Activated T-cell treated with anti-CD3 and anti-CD28 coated beads, Interleukin-2, amount 50 U/mL, for 4 hours (primary cell): ENCODE measurements at regions not wholly inside any gene's neighbourhood (a gene's known extent, or its start where the extent isn't known, plus 50 kb on each side); places are given as distances from the start of the nearest gene placed in this dataset.

Experiments used
- ATAC-seq, 2 donors: fragments of 200-7000 bp; cut with Tn5 transposase; one replicate each; pipeline ENCODE4 v1.10.0; 2021
- DNase-seq: peaks from one replicate; pipeline ENCODE4 v3.0.0-alpha.2; 2020
- H3K27me3 Mint-ChIP-seq: one replicate; pipeline ENCODE4 v1.8.0; 2021; ENCODE audit warnings: low read depth, mixed read lengths
- H3K36me3 Mint-ChIP-seq: one replicate; pipeline ENCODE4 v1.8.0; 2022; ENCODE audit warnings: mixed read lengths; ENCODE audit not compliant: insufficient read depth
- H3K4me1 Mint-ChIP-seq: one replicate; pipeline ENCODE4 v1.8.0; 2021; ENCODE audit warnings: low read depth, mixed read lengths
- H3K4me3 Mint-ChIP-seq: one replicate; pipeline ENCODE4 v1.8.0; 2021; ENCODE audit warnings: mild to moderate bottlenecking, moderate library complexity, mixed read lengths
- H3K9me3 Mint-ChIP-seq: one replicate; pipeline ENCODE4 v1.8.0; 2021; ENCODE audit warnings: mixed read lengths

DNA sequence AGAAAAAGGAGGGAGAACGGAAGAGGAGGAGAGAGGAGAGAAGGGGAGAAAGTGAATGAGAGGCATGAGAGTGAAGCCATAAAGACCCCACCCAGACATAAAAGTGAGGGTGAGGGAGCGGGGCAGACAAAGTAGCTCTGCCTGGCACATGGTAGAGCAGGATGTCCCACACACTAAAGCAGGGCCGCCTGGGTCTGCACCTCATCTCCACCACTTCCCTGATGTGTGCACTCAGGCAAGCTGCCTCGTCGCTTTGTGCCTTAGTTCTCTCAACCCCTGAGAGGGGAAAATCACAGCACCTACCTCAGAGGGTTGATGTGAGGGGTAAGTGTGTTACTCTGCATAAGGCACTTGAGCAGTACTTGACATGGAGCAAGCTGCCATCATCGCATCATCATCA, 488.1 kb downstream of the COG6 start:
- Mint-ChIP-seq H3K4me1 (peaks cover 46% of the 10 kb centered on the region), H3K27me3 (no peaks in the 10 kb centered on the region), H3K9me3 (no peaks in the 10 kb centered on the region), H3K4me3 (no peak overlapping the region), H3K36me3 (no peaks in the 10 kb centered on the region)
- ATAC-seq (no peak), DNase-seq (no peak)

DNA sequence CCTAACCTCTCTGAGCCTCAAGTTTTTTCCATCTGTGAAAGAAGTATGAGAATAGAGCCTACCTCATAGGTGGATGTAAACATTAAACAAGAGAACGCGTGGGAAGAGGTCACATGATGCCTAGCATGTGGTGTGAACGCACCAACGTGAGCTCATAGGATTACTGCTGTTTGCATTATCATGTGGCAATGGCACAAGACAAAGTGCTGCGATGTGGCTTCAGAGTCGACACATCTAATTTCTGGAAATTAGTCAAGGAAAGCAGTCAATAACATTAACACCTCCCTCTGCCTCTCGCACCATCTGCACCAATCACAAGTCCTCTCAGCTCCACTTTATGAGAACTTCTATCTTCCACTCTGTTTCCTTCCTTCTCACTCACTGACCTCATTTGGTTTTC, 489.7 kb downstream of the COG6 start:
- Mint-ChIP-seq H3K4me3 (no peak overlapping the region), H3K27me3 (no peaks in the 10 kb centered on the region), H3K4me1 (peaks cover 61% of the 10 kb centered on the region), H3K9me3 (no peaks in the 10 kb centered on the region), H3K36me3 (no peaks in the 10 kb centered on the region)
- DNase-seq (peak; percentile 19), ATAC-seq (peak; percentile 20 to 63)

- no peak for DNase-seq
- peaks cover 64% of the 10 kb centered on the region for H3K4me1 Mint-ChIP-seq
- no peaks in the 10 kb centered on the region for H3K36me3 Mint-ChIP-seq
- no peak for ATAC-seq
- no peaks in the 10 kb centered on the region for H3K9me3 Mint-ChIP-seq
- no peak overlapping the region for H3K4me3 Mint-ChIP-seq
- H3K27me3 Mint-ChIP-seq: no peaks in the 10 kb centered on the region
Observed at GRCh38 chr13:40146063-40146462, 490.6 kb downstream of the COG6 start.

DNA sequence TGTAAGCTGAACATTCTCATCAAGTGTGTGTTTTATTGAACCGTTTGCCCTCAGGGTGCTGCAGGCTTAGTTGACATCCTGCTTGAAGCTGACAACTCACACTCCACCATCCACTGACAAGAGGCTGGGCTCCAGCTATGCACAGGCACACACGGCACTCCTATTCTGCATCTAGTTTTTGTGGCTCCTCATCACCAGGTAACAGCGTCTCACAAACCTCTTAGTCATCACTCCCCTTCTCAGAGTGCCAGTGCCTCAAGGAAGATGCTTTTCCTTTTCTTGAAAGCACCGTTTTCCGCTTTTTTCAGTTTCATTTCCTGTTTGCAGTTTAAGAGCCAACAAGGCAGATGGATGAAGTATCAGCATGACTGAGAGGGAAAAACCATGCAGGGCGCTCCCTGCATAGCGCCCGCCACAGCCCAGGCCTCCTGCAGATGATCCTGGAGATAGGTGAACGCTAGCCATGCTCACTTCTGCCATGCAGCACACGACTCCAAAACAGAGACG, 491.2 kb downstream of the COG6 start:
- peaks cover 64% of the 10 kb centered on the region for H3K4me1 Mint-ChIP-seq
- DNase-seq (no peak), ATAC-seq (peak; percentile 36 to 55)

GRCh38 chr13:40148101-40148500, 492.6 kb downstream of the COG6 start:
- H3K4me3 Mint-ChIP-seq: peak overlapping the region; percentile 19

More for the DNA sequence above, 491.2 kb downstream of the COG6 start:
- no peaks in the 10 kb centered on the region for H3K9me3 Mint-ChIP-seq
- no peaks in the 10 kb centered on the region for H3K36me3 Mint-ChIP-seq
- no peak overlapping the region for H3K4me3 Mint-ChIP-seq
- no peaks in the 10 kb centered on the region for H3K27me3 Mint-ChIP-seq

DNA sequence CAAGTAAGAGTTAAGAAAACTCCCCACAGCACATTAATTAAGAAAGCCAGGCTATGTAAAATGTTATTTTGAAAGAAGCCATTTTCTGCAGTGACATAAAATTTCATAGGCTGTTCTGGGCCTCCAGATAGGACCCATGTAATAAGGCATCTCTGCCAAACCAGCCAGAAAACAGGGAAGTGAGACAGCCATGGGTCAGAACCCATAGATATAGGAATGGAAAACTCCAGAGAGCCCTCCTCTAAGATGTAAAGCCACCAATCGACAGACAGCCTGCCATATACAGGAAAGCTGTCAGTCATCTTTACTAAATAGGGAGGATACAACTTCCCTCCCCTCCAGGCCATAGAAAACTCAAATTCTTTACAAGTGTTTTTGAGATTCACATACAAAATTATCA, 493.3 kb downstream of the COG6 start:
- H3K9me3 Mint-ChIP-seq: no peaks in the 10 kb centered on the region
- no peak for DNase-seq
- no peaks in the 10 kb centered on the region for H3K36me3 Mint-ChIP-seq
- no peaks in the 10 kb centered on the region for H3K27me3 Mint-ChIP-seq
- H3K4me3 Mint-ChIP-seq: no peak overlapping the region
- ATAC-seq: no peak
- H3K4me1 Mint-ChIP-seq: peaks cover 70% of the 10 kb centered on the region

More at GRCh38 chr13:40148101-40148500, 492.6 kb downstream of the COG6 start:
- no peaks in the 10 kb centered on the region for H3K9me3 Mint-ChIP-seq
- H3K4me1 Mint-ChIP-seq: peaks cover 69% of the 10 kb centered on the region
- H3K36me3 Mint-ChIP-seq: no peaks in the 10 kb centered on the region
- DNase-seq (peak; percentile 45), ATAC-seq (peak; percentile 72 to 87)
- H3K27me3 Mint-ChIP-seq: no peaks in the 10 kb centered on the region

DNA sequence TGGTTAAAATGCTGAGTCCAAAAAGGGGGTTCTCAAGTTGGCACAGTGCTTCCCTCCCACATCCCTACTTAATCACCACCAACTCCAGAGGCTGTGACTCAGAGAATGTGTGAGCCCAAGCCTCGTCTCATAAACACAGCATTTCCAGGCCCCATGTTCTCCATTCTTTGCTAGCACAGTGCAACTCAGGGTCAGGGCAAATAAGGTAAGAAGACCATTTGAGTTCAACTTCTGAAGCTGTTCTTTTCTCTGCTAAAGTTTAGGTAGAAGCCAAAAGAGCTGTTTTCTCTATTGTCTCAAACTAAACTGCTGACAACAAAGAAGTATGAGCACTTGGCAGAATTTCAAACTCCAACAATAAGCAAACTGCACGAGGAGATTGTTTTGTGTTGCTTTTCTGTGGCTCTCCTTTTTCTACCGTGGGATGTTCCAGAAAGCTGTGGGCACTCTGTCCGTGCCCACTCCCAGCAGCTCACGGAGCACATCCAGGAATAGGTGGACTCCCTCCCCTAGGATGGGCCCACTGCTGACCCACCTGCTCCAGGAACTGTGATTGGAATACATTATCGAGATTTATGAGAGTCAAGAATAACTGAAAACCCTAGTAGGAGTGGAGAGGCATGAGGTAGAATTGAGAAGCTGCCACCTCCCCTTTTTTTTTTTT, 494.3 kb downstream of the COG6 start:
- H3K4me3 Mint-ChIP-seq: no peak overlapping the region
- ATAC-seq (peak; percentile 16 to 27), DNase-seq (no peak)
- H3K4me1 Mint-ChIP-seq: peaks cover 63% of the 10 kb centered on the region
- no peaks in the 10 kb centered on the region for H3K9me3 Mint-ChIP-seq
- no peaks in the 10 kb centered on the region for H3K27me3 Mint-ChIP-seq
- H3K36me3 Mint-ChIP-seq: no peaks in the 10 kb centered on the region

- H3K9me3 Mint-ChIP-seq: no peaks in the 10 kb centered on the region
- H3K36me3 Mint-ChIP-seq: no peaks in the 10 kb centered on the region
- DNase-seq (no peak), ATAC-seq (no peak)
- H3K27me3 Mint-ChIP-seq: no peaks in the 10 kb centered on the region
- H3K4me3 Mint-ChIP-seq: no peak overlapping the region
- peaks cover 46% of the 10 kb centered on the region for H3K4me1 Mint-ChIP-seq
Observed at GRCh38 chr13:40151673-40152072, 496.2 kb downstream of the COG6 start.

DNA sequence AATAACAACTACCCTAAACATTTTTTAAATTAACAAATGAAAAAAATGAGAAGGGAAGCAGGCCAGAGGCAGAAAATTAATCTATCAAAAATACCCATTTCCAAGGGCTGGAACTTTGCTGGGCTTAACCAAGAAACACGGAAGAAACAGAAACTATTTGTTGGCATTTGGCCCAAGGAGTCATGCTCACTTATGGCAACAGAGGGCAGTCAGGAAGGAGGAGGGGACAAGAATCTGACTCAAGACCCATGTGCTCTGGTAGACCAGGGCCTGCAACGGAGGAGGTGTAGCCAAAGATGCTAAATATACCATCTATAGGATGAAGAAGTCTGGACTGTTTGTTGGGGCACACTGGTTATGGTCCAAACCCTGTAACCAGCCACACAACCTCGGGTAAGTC, 496.7 kb downstream of the COG6 start:
- H3K4me3 Mint-ChIP-seq: no peak overlapping the region
- no peaks in the 10 kb centered on the region for H3K36me3 Mint-ChIP-seq
- DNase-seq (no peak), ATAC-seq (no peak)
- H3K27me3 Mint-ChIP-seq: no peaks in the 10 kb centered on the region
- H3K9me3 Mint-ChIP-seq: no peaks in the 10 kb centered on the region
- H3K4me1 Mint-ChIP-seq: peaks cover 41% of the 10 kb centered on the region

DNA sequence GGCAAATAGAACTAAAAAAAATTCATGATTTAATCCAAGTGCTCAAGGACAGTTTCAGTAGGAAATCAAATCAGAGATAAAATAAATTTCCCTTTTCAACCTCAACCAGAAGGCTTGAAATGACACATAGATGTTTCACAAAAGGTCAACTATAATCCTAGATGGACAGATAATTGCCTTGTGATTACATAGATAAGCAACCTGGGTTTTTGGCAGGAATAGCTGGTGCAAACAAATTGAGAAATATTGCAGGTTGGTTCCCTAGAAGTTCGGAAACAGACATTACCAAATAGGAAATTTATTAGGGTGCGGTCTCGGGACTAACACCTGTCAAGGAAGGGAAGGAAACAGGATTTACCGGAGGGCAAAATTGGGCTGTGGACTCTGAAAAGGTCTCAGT, 497.5 kb downstream of the COG6 start:
- no peaks in the 10 kb centered on the region for H3K27me3 Mint-ChIP-seq
- peaks cover 38% of the 10 kb centered on the region for H3K4me1 Mint-ChIP-seq
- no peak overlapping the region for H3K4me3 Mint-ChIP-seq
- H3K36me3 Mint-ChIP-seq: no peaks in the 10 kb centered on the region
- no peaks in the 10 kb centered on the region for H3K9me3 Mint-ChIP-seq
- DNase-seq (no peak), ATAC-seq (no peak)

DNA sequence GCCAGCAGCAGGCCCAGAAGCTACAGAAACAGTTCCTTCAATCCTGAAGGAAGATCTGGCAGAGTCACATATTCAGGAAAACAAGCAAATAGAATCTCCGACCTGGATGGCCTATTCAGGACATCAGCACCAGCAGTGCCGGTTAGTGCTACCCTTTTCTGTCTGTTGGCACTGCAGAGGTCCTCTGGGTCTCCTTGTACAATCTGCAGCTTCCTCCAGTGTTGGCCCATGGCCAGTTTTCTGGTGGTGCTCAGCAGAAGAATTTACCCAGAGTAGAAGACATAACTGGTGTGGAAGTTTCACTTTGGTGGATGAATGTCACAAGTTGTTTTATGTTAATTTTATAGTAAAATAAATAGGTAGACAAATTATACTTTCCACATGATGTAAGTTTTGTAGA, 498.1 kb downstream of the COG6 start:
- Mint-ChIP-seq H3K4me1 (peaks cover 32% of the 10 kb centered on the region), H3K4me3 (no peak overlapping the region), H3K27me3 (no peaks in the 10 kb centered on the region), H3K36me3 (no peaks in the 10 kb centered on the region), H3K9me3 (no peaks in the 10 kb centered on the region)
- DNase-seq (no peak), ATAC-seq (no peak)

DNA sequence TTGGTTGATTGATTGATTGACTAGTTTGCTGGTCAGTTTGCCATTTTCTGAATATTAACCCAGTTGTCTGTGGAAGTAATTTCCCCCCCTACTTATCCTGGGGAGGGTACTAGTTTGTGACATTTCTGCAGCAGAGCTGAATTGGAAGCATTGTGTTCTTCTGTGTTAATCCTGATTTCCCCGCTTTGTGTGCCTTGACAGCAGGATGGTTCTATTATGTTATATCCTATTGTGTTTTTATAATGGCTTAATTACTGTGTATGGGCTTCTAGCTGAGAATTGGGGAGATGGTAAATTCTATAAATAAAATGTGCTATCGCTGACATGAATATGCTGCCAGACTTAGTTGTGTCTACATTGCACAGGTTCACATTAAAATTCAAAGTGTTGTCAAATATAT, 499.7 kb downstream of the COG6 start:
- Mint-ChIP-seq H3K27me3 (no peaks in the 10 kb centered on the region), H3K36me3 (no peaks in the 10 kb centered on the region), H3K4me1 (peaks cover 19% of the 10 kb centered on the region), H3K4me3 (no peak overlapping the region), H3K9me3 (no peaks in the 10 kb centered on the region)
- no peak for ATAC-seq
- no peak for DNase-seq

- ATAC-seq (peak; percentile 60 to 80), DNase-seq (no peak)
- Mint-ChIP-seq H3K27me3 (no peaks in the 10 kb centered on the region), H3K9me3 (no peaks in the 10 kb centered on the region), H3K4me3 (no peak overlapping the region), H3K36me3 (no peaks in the 10 kb centered on the region), H3K4me1 (peaks cover 17% of the 10 kb centered on the region)
Observed at GRCh38 chr13:40158218-40158617, 502.8 kb downstream of the COG6 start.

GRCh38 chr13:40158757-40159156, 503.3 kb downstream of the COG6 start:
- no peak for ATAC-seq
- no peaks in the 10 kb centered on the region for H3K36me3 Mint-ChIP-seq
- no peaks in the 10 kb centered on the region for H3K27me3 Mint-ChIP-seq
- peaks cover 13% of the 10 kb centered on the region for H3K4me1 Mint-ChIP-seq
- no peak overlapping the region for H3K4me3 Mint-ChIP-seq
- no peaks in the 10 kb centered on the region for H3K9me3 Mint-ChIP-seq
- DNase-seq: no peak

DNA sequence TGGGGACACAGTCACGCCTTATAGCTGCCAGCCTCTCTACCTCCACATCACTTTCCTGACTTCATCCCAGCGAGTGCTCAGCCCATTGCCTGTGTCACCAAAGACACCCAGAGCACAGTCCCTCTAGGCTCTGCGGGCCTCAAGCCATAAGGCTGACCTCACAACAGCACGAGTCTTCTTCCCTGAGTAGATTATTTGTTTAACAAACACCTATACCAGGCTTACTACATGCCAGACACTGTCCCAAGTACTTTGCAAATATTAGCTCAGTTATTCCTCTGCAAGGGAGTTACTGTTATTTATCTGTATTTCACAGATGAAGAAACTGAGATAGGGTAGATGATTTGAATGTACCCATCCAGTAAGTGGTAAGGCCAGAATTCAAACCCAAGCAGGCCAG, 504.3 kb downstream of the COG6 start:
- H3K27me3 Mint-ChIP-seq: no peaks in the 10 kb centered on the region
- DNase-seq (no peak), ATAC-seq (no peak)
- H3K4me1 Mint-ChIP-seq: peaks cover 13% of the 10 kb centered on the region
- no peaks in the 10 kb centered on the region for H3K9me3 Mint-ChIP-seq
- H3K36me3 Mint-ChIP-seq: no peaks in the 10 kb centered on the region
- H3K4me3 Mint-ChIP-seq: no peak overlapping the region
